GM18951 (cell line): ENCODE measurements at regions not wholly inside any gene's neighbourhood (a gene's known extent, or its start where the extent isn't known, plus 50 kb on each side); places are given as distances from the start of the nearest gene placed in this dataset.

ENCODE experiments used
- POLR2A ChIP-seq: IDR thresholded peaks from 4 replicates; pipeline ENCODE4 v1.6.1; 2011; ENCODE audit warnings: mild to moderate bottlenecking; ENCODE audit not compliant: insufficient read length, insufficient read depth; ENCODE audit errors: extremely low read depth
- in situ Hi-C: fragments of 300-500 bp; cut with MboI; formaldehyde crosslinking; loops from one replicate; pipeline ENCODE4 v1.12.0; 2022; ENCODE audit warnings: low sequenced_read_pairs, mixed read lengths, inconsistent platforms; ENCODE audit not compliant: unreplicated experiment

DNA sequence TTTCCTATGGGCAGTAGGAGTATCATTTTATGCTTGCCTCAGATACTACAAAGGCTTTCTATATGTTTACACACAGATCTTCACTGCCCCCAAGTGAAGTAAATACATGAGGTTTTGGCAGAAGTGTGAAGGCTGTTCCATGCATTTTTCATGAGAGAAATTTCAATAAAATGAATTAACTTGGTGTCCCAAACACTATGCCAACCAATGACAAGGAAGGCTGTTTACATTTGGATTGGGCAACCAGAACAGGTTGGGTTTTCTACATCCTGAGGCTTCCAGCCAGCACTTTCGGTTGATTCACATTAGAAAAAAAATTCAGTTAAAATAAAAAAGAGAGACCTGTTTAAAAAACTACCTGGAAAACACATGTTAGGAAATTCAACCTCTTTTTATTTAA is 625.4 kb downstream of the KCNJ2 start:
- no peak for TF ChIP-seq POLR2A

DNA sequence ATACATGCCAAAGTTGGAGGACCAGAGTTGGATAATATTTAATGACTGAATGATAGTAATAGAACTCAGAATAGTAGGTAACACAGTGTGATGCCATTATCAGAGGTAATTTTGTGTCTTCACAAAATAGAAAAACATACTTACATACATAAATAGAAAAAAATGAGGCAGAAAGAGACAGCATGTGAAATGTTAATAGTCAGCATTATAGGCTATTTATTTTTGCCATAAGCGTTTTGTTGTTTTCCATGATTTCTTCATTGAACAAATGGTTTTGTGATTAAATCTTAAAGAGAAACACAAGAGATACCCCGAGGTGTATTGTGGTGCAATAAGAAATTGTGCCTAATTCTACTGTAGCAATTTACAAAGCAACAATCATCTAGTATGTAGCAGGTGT is 626.3 kb downstream of the KCNJ2 start:
- TF ChIP-seq POLR2A, result no peak
- in situ Hi-C loops, result no loop called here

More for the DNA sequence above, 625.4 kb downstream of the KCNJ2 start:
- in situ Hi-C loops, result no loop called here

DNA sequence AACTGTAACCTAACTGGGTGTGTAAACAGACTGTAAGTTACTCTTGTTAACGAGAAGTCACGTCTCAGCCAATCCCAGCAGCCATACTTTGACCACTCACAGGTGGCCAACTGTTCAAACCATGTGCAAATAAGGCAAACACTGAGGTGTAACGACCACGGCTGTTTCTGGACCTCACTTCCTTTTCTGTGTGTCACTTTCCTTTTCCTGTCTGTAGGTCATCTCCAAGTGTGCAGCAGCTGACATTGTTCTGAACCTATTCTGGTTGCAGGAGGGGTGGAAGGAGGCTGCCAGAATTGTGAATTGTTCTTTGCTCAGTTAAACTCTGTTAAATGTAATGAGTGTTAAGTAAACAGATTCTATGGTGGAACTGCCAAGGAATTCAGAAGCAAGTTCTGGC is 627.4 kb downstream of the KCNJ2 start:
- TF ChIP-seq POLR2A, result no peak
- in situ Hi-C loops, result no loop called here

- in situ Hi-C loops, result no loop called here
- no peak for TF ChIP-seq POLR2A
These were observed 627.8 kb downstream of the KCNJ2 start for GRCh38 chr17:70797166-70797565.

- no peak for TF ChIP-seq POLR2A
- in situ Hi-C loops, result no loop called here
These were observed 634.8 kb downstream of the KCNJ2 start for GRCh38 chr17:70804161-70804560.

DNA sequence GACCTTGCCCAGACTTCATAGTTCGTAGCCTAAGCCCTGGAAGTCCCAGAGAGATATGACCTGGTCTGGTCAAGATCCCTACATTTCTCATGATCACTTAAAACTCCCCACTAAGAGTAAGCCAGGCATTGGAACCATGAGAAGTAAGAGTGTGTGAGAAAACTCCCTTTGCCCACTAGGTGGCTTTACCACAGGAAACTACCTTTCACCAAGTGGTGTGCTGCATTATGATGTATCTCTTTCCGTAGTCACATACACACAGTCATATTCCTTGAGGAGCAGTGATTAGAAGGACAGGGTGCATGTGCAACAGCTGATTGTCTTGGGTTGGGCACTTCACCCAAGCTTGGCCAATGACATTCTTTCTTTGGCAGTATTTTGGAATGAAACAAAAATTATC is 639.3 kb downstream of the KCNJ2 start:
- TF ChIP-seq POLR2A, result no peak
- in situ Hi-C loops, result no loop called here

GRCh38 chr17:70810609-70811008 is 641.3 kb downstream of the KCNJ2 start:
- no peak for TF ChIP-seq POLR2A
- in situ Hi-C loops, result no loop called here

DNA sequence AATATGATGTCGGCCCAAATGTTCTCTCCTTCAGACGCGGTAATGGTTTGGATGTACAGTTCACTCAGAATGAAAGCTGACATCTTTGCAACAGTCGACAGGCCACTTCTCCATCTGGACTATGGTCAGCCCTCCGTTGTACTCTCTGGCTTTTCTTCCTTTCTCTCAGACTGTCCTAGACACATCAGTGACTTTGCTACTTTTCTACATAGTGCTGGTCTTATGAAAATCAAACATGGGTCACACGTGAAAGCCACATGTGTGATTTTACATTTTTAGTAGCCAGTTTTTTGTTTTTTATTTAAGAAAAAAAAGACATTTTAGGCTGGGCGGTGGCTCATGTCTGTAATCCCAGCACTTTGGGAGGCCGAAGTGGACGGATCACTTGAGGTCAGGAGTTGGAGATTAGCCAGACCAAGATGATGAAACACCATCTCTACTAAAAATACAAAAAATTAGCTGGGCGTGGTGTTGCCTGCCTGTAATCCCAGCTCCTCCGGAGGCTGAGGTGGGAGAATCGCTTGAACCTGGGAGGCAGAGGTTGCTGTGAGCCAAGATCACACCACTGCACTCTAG is 644.1 kb downstream of the KCNJ2 start:
- in situ Hi-C loops, result no loop called here
- TF ChIP-seq POLR2A, result no peak

DNA sequence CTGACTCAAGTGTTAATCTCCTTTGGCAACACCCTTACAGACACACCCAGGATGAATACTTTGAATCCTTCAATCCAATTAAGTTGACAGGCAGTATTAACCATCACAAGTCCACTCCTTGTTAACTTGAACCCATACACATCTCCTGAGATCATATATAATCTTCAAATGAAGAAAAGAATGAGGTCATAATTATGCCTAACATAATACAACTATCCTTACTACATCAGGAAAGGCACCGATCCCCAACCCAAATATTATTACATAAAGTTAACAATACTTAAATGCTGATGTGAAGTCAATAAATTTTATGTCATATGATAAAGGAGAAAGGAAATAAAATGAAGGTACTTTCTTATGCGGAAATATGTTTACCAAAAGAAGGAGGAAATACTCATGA is 649.9 kb downstream of the KCNJ2 start:
- in situ Hi-C loops, result no loop called here
- TF ChIP-seq POLR2A, result no peak

DNA sequence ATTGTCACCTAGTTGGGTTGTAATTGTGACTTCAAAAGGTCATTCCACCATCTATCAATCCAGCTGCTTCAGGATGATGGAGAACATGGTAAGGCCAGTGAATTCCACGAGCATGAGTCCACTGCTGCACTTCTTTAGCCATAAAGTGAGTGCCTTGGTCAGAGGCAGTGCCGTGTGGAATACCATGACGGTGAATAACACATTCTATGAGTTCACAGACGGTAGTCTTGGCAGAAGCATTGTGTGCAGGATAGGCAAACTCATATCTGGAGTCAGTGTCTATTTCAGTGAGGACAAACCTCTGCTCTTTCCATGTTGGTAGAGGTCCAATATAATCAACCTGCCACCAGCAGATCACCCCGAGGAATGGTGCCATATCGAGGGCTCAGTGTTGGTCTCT is 650.9 kb downstream of the KCNJ2 start:
- in situ Hi-C loops, result no loop called here

DNA sequence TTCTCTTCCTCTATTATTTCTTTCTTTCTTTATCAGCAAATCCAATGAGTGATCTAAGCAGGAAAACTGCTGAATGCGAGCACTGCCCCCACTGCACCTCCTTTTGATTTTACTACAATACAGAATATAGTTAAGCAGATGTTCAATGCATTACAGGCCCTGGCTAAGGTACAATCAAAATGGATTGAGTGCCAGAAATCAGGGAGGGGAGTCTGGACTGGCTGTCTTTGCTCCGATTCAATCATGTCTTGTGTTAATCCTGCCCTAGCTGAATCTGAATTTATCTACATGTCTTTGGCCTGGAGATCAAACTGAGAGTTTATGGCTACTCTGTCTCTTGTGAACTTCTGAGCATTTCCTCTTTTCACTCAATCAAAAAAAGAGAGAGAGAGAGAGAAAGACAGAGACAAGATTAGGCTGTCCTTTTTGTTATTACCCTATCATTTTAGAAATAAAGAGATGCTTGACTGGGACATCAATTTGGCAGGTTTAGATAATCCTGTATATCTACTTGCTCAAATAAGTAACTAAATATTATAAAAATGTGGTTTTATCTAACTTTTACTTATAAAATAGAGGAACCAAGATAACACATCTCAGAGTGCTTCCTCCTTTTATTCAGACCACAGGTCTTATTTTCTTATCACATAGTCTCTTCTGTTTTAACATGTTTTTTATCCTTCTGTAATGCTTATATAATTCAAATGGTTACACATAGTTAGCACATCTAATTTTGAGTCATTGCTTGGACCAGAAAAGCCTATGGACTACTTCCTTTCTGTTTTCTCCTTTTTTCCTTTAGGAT is 656.2 kb downstream of the KCNJ2 start:
- TF ChIP-seq POLR2A, result no peak
- in situ Hi-C loops, result no loop called here

More for the DNA sequence above, 650.9 kb downstream of the KCNJ2 start:
- TF ChIP-seq POLR2A, result no peak

DNA sequence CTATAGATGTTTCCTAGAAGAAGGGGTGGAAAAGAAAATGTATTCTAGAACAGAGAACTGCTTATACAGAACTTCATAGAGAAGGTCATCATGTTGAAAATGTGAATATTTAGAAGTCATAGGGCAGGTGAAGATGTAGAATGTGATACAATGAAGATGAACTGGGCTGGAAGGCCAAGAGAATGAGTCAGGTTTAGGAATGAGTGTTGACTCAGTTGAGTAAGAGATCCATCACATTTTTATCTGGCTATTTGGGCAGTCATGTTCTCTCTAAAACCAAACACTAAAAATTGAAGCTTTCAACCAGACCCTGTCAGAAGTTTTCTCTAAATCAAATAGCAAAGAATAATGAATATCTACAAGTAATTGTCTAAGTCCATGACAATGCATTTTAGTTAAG is 660.5 kb downstream of the KCNJ2 start:
- TF ChIP-seq POLR2A, result no peak
- in situ Hi-C loops, result no loop called here

GRCh38 chr17:70834039-70834438 is 664.7 kb downstream of the KCNJ2 start:
- no peak for TF ChIP-seq POLR2A
- in situ Hi-C loops, result no loop called here

DNA sequence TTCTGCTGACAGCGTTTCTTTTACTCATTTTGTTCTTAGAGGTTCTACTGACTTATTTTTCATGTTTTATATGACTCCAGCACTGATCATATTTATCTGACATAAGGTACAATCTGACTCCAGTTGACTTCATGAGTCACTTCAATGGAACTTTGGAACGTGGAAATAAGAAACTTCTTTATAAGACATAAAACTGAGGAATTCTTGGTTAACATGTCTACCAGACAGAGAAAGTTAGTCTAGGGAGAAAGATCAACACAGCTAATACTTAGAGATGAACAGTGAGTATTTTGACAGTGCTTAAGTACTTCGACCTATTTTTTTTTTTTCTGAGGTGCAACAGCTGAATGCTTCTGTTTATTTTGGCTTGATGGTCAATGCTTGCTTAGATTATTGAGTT is 679.5 kb downstream of the KCNJ2 start:
- no peak for TF ChIP-seq POLR2A
- in situ Hi-C loops, result no loop called here
